Eye (tissue), 1 donor: ENCODE measurements at regions not wholly inside any gene's neighbourhood (a gene's known extent, or its start where the extent isn't known, plus 50 kb on each side); places are given as distances from the start of the nearest gene placed in this dataset.

Experiments used
- DNase-seq: peaks from one replicate; pipeline ENCODE4 v3.0.0-alpha.2; 2015

DNA sequence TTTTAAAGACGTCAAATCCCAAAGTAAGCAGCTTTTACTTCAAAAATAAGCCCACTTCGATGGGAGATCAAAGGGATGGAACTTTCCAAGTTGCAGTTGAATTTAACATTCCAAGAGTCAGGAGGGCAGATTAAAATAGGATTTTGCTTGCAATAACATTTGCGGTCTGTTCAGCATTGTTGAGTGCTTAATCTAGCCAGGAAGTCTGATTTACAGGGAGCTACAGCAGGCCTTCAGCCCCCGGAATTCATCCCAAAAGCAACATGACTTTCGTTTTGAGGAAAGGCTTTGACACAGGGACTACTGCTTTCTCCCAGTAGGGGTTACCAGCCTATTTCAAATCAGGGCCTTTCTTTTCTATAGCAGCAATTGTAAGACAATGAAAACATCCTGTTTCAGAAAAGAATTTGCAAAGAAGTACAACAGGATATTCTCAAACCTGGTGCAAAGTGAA is 279.6 kb upstream of the PITRM1 start:
- peak; percentile 56 for DNase-seq

DNA sequence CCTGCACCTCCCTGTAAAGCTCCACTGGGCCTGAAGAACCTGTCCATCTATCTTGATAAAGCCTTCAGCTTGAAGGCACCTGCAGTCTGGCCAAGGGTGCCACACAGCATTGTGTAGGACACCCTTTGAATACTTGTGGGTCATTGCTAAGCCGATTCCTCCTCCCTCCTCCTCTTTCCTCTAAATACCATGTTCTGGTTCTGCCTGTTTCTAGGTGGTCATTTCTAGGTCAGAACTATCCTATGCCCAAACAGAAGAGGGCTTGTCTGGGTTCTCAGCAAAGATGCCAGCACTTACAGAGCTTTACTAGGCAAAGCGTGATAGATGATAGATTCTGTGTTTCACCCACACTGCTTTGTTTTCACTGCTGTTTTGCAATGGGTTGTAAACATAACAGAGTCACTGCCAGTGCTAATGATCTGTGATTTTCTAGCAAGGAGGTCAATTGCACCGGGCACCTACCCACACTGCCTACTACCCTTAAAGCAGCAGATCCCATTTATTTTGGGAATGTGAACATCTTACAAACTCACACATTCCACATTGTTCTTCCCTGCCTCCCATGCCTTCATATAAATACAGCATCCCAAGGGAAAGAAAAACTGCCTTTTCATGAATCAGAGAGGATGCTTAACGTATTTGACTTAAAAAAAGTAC is 279.1 kb upstream of the PITRM1 start:
- no peak for DNase-seq

DNA sequence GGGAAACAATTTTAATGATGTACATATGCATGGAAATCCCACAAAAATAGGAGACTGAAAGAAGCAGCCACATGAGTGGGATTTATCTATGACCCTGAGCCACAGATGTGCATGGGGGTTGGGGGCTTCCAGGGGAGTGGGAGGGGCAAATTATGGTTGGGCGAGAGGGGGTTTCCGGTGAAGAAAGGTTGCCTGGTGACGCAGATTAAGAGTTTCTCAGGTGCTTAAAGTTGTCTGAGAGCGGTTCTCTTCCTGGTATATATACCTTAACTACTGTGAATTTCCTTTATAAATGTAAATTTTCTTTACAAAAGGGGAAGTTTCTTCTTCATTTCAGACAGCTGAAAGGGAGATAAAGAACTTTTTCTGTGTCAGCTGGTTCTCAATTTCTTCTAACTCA is 273.6 kb upstream of the PITRM1 start:
- DNase-seq, result no peak

DNA sequence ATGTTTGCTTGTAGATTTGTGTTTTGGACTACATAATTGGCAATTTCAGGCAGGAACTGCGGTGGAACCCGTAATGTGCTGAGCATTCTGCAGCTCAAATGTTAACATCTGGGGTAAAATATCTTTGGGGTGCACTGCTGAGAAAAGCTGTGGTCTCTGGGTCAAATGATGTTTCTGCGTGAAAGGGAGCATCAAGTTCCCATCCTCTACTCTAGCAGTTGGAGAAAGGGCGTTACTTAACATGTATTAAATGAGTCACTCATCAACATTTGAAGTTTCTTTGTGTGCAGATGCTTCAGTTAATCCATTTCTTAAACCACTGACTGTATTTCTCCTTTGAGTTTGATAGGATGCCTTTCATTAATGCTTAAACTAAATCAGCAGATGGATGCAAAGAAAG is 273.1 kb upstream of the PITRM1 start:
- no peak for DNase-seq

DNA sequence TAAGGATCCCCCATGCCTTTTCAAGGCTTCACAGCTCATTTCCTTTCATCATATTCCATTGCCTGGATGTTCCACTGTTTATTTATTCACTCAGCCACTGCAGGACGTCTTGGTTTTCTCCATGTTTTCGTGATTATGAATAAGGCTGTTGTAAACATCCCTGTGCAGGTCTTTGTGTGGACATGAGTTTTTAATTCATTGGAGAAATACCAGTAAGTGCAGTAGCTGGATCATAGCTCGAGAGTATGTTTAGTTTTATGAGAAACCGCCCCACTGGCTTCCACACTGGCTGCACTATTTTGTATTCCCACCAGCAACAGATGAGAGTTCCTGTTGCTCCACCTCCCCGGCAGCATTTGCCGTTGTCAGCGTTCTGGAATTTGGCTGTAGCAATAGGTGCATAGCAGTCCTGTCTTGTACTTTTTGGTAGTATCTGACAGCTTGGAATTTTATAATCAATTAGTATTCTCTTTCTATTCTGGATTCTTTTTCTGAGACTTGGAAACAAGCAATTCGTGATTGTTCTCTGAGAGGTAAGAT is 269.9 kb upstream of the PITRM1 start:
- no peak for DNase-seq

DNA sequence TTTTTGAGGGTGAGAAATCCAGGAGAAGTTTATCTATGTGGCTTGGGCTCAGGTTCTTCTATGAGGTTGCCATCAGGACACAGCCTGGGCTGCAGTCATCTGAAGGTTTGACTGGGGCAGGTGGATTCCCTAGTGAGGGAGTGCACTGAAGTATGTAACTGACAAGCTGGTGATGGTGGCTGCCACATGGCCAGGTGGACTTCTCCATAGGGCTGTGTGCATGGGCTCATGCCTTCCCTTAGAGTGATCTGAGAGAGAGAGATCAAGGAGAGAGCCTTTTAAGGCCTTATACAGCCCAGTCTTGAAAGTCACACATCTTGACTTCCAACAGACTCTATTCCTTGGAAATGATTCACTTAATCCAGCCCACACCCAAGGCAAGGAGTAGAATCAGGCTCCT is 266.6 kb upstream of the PITRM1 start:
- no peak for DNase-seq

DNA sequence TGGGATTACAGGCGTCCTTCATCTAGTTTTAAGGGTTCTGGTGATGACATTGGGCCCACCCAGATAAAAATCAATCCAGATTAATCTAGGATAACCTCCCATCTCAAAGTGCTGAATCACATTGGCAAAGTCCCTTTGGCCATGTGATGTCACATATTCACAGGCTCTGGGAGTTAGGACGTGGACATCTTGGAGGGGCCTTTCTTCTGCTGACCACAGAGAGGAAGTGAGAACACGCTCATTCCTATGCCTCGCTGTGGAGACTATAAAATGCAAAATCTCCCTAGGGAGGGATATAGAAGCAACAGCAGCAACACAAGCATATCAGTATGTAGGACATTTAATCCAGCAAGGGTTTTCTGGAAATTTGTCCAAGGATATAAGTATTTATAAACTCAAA is 266.0 kb upstream of the PITRM1 start:
- no peak for DNase-seq

DNA sequence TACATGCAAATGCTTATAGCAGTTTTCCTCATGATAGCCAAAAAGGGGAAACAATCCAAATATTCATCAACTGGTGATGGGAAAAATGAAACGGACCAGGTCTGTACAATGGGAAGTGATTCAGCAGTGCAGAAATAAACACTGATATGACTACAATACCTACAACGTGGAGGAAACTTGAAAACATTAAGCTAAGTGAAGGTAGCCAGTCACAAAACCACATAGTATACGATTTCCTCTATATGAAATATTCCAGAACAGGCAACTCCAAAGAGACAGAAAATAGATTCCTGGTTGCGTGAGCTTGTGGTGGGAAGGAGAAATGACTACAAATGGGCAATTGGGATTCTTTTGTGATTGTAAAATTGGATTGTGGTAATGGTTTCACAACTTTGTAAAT is 263.1 kb upstream of the PITRM1 start:
- DNase-seq, result no peak

DNA sequence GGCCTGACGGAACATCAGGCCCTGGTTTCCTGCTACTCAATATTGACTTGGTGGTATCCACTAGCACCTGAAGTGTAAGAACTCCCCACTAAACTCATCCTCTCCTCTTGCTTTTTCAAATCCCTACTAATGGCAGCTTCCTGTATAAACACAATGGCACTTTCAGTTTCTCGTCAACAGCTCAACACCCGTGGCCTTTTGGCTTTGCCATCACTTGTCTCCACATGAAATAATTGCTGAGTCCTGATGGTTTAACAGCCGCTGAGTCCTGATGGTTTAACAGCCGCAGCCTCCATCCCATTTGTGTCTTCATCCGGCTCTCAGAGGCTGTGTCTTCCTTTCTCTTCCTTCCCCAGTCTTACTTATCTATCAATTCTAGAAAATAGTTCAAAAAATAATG is 261.4 kb upstream of the PITRM1 start:
- no peak for DNase-seq

DNA sequence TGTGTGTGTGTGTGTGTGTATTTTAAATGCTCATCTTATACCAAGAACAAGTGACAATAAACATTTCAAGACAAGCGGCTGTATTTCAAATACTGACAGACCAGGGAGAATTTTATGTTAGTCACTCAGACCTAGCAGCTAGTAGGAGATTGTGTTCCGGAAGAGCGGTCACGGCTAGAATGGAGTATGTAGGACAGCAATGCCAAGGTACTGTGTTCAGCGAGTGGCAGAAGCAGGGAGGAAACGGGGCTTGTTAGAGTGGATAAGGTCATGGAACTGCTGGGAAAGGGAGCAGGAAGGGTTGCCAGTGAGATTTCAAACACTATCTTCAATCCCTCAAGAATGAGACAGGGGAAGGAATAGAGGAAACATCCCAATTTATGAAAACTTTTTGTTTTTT is 260.5 kb upstream of the PITRM1 start:
- DNase-seq, result no peak

DNA sequence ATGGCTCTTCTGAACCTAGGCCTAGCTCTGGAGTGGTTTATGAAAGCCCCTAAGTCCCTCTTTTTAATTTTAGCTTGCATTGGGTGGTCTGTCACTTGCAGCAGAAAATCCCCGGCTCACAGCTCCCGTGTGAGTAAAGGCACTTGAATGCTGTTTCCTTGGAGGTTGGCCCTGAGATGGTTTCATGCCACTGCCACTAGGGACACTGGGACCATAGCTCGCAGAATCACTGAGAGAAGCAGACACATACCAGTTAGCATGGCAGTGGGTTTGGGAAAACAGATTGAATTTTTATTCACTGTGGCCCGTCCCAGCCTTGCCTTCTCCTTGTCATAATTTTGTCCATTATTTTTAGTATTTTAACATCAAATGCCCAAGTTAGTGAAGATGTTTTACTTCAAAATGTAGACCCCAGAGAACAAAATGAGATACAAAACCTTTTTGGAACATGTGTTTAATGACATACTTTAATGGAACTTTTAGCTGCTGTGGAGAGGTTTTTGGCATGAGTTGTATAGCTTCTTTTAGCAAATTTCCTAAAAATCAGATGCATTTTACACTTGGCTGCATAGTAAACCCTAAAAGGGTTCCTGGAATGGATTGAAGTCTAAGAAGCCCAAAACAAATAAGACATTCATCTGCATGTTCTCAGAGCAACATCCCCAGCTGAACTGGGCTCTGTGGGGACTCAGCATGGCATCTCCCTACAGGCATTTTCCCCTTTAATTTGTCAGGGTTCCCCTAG is 259.7 kb upstream of the PITRM1 start:
- DNase-seq, result no peak

DNA sequence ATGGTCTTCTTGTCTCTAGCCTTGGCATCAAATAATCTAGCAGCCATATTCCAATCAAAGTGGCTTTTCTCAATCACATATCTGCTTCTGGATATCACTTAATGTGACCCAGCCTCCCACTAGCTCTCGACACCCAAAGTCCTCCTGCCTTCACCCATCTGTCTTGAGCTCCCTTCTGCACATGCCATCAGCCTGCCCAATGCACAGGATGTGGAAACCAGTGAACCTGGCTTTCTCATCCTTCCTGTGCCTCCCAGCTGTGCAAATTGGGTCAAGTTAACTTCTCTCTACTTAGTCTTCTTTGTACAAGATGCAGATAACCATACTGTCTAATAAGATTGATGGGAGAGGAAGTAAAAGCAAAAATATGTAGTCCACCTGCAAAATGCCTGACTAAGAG is 257.9 kb upstream of the PITRM1 start:
- DNase-seq, result no peak

DNA sequence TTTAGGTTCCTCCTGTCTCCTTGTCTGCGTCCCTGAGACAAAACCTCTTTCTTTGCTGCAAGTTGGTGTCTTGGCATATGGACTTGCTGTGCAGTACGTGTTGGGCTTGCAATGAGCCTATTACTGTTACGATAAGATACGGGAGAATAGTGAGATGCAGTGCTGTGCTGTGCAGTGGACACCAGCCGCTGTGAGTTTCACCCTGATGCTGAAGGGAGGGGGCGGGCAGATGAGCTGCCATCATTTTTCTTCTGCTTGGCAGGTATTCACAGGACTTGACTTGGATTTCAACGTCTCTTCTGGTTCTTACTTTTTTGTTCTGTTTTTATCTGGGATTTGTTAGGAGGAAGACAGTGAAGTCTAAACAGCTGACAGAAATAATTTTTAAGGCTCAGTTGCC is 257.1 kb upstream of the PITRM1 start:
- DNase-seq, result no peak

DNA sequence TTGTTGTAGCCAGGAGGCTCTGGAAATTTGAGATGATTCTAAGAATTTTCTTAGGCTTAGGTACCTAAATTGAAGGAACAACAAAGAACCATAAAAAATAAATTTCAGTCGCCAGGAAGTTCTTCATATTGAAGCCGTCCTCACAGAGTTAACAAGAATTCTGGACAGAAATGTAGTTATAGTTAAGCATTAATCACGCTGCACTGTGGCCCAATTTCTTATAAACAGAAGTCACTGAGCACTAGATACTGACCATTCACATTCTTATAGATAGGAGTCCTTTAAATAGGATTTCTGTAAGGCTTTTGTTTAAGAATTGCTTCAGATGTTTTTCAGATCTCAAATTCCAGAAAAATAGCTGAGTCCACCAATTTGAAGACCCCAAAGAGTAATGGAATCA is 256.2 kb upstream of the PITRM1 start:
- DNase-seq, result no peak

DNA sequence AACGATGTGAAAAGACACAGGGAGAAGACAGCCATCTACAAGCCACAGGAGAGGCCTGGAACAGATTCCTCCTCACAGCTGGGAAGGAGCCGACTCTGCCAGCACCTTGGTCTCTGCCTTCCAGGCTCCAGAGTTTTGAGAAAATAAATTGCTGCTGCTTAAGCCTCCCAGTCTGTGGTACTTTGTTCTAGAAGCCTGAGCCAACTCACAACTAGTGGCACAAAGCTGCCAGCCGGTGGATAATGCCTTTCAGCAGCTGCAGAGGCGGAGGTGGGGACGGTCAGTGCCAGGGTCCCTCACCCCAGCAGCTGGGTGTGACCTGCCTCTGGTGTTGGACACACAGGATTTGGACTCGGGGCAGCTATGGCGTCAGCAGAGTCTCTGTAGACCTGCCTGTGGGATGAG is 255.4 kb upstream of the PITRM1 start:
- no peak for DNase-seq

DNA sequence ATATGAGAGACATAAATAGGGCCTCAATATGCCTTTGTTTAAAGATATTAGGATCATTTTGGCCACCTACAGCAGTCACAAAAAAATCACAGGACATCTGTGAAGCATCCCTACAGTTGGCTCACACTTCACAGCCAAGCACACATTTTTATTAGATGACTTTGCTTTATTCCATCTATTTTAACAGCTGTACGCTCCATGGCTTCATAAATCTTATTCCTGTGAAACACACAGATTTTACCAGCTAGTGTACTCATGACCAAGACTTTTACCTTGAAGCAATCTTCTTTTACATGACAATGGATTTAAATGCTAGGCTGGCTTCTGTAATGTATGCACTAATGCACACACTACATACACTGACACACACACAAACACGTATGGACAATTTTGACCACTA is 254.8 kb upstream of the PITRM1 start:
- DNase-seq, result no peak

DNA sequence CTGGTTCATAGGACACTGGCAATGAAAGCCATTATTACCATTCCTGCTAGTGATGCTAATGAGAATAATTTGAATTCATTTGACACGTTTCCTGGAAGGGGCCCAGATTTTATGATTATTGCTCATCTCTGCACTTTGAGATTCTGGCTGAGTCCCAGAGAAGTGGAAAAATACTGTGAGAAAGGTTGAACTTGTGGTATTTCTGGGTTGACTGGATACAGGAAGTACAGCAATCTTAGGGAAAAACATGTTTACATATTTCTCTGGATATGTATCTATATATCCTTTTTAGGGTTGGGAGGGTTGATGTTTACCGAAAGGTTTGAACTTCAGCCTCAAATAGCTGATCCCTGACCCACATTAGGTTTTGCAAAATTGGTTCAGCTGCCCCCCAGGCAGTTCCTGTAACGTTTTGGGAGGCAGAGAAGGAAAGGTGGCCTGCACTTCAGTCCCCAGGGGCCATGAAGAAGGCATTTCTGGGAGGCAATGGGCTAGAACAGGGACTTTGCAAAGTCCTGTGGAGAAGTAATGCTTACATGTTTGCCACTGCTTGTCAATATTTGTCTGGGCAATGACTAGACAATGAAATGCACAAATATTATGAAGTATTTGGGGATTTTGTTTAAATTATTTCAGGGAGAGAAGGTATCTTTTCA is 253.7 kb upstream of the PITRM1 start:
- DNase-seq, result no peak

DNA sequence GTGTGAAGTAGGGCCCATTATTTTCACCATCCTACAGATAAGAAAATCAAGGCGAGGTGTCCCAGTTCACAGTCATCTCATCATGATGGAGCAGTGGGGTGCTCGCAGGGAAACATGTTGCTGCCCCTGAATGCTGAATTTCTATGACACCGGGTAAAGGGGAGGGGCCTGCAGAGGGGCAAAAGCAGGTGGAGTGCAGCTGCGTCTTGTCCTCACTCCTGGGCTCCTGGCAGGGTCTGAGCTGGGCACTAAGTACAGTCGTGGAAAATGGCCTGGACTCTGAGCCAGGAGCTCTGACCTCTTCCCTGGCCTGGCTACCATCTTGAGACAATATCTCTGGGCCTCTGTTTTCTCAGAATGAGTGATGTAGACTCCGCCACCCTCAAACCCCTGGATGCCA is 253.1 kb upstream of the PITRM1 start:
- DNase-seq, result no peak

DNA sequence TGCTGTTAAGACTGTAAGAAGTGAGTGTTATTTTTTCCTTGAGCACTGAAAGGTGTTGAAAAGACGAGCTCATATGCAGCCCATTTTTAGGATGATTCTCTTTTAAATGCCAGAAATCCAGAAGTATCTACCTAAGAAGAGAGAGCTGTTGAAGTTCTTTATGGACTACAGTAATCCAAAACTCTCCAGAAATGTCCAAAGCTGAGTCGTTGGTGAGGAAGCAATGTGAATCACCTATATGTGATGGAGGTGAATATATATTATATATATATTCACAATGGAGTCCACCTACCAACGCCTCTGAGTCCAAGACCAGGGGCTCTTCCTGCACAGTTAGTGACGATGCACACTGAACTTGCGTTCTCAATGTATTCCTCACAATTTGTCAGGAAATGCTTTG is 252.7 kb upstream of the PITRM1 start:
- DNase-seq, result no peak

DNA sequence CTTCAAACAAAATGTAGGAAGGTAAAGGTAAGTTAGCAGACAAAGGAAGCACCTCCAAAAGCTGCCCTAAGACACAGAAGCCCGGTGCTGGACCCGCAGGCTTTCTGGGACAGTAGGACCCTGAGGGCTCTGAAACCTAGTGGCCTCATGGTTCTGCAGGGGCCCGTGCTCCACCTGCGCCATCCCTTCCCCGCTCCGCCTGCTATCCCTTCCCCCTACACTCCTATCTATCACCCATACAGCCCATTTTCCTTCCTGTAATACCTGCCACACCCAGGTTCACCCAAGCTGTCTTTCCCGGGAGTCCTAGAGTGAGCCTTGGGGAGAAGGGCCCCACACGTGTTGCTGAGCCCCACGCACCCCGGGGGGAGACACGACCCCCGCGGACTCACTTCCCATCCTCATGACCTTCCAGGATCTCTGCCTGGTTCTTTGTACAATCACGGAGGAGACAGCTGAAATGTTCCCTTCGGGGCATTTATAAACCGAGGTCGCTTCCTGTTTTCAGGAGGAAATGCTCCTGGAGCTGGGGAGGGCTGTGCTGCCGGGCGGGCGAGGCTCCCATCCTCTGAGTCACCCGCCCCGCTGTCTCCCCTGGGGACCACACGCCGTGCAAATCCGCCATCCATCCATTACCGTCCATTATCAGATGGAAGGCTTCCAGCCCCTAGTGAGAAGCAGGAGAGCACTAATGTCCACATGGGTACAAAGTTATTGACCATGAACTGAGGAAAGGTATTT is 251.7 kb upstream of the PITRM1 start:
- DNase-seq, result peak; percentile 78

DNA sequence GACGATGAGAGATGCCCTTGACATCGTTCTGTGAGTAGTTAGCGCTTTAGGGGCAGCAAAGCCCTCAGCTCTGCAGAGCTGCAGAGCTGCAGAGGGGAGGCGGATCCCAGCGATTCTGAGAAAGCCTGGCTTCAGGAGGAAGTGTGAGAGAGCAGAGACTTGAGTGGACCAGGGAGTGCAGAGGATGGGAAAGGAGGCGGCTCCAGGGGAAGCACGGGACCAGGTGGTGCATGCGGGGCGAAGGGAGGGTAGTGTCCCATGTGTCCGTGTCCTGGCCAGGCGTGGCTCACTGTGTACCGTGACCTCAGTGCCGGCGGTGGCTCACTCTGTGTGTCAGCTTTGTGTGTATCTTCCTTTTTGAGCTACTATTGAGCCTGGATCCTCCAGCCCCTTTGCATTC is 250.8 kb upstream of the PITRM1 start:
- DNase-seq, result no peak

DNA sequence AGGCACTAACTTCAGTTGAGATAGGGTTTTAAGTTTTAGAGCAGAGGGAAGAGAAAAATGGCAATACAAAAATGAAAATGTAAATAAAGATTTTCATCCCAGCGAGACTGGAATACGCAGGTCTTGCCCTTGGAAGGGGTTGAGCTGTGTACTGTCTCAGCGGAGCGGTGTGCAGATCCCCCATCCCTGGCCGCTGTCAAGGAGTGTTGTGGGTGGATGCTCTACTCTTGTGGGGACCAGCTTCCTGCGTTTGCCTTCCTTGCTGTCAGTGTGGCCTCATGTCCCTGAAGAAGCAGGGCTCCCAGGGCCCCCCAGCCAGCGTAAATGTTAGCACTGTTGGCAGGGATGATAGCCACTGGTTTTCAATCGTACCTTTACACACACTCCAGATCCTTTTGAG is 249.7 kb upstream of the PITRM1 start:
- no peak for DNase-seq

DNA sequence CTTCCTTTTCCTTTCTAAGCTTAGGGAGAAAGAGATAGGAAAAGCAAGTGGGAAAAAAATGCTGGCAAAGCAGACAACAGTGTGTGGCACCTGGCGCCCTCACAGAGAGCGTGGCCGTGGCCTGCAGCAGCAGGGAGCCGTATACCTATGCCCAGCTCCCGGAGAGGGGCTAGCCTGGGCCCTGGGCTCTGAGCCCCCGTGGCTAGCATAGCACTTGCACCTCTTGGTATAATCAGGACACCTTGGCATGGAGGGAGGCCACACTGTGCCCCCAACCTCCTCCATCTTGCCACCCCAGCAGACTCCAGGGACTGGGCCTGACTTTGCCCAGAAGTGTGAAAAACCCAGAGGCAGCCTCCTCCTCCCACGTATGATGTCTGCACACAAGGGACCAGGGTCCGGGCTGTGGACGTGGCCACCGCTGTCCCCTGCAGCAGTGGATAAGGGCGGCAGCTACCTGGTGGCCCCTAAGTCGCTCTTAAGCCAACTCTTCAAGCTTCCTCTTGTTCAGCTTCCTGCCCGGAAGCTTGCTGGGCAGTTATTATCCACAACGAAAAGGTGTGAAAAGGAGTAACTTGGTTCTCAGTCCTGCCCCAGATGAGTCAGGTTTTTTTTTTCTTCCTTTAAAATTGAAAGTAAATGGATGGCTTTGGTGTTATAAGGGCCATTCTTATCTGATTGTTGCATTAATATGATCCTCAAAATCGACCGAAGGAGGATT is 249.1 kb upstream of the PITRM1 start:
- no peak for DNase-seq
